GM12892 (cell line): ENCODE measurements at regions not wholly inside any gene's neighbourhood (a gene's known extent, or its start where the extent isn't known, plus 50 kb on each side); places are given as distances from the start of the nearest gene placed in this dataset.

ENCODE experiments used
- POLR2A ChIP-seq: IDR thresholded peaks from 2 replicates; pipeline ENCODE4 v1.6.1; 2011; ENCODE audit warnings: low read depth, low read length, control low read depth
- POLR2AphosphoS5 ChIP-seq: IDR thresholded peaks from 2 replicates; pipeline ENCODE4 v1.6.1; 2011; ENCODE audit warnings: low read depth, low read length, control low read depth
- TAF1 ChIP-seq: IDR thresholded peaks from 2 replicates; pipeline ENCODE4 v1.6.1; 2011; ENCODE audit warnings: low read depth, mild to moderate bottlenecking, control low read depth, low read length, borderline replicate concordance

DNA sequence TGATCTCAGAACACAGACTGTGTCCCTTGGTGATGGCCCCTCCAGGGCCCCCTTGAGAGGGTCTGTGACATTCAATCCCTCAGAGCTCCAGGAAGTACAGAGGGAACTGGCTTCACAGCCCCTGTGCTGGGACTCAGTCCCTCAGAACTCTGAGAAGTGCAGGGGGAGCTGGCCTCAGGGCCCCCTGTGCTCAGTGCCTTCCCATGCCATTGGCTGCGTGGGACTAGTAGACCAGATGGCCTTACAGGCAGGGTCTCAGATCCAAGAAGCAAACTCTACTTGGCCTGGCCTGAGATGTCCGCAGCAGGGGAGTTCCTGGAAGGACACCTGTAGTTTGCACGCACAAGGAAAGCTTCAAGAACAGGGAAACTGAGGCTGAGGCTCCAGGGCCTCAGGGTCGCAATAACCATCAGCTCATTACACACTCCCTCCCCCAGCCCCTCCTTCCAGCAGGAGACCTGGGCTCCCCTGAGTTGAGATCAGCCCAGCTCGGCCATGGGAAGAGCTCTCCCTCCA is 138.4 kb downstream of the BRD1 start:
- TF ChIP-seq POLR2A (no peak), TAF1 (no peak), POLR2AphosphoS5 (no peak)
